Left renal cortex interstitium (tissue), 4 donors: ENCODE measurements at regions not wholly inside any gene's neighbourhood (a gene's known extent, or its start where the extent isn't known, plus 50 kb on each side); places are given as distances from the start of the nearest gene placed in this dataset.

Experiments
- DNase-seq, 4 donors: peaks; one replicate each; pipeline ENCODE4 v3.0.0-alpha.2; 2013; ENCODE audit warnings: low read depth in 4 of 4, low spot score in 2 of 4, missing footprints in 1 of 4

GRCh38 chr14:38777401-38777800, 325.6 kb downstream of the SEC23A start:
- DNase-seq = no peak

- DNase-seq = no peak
These were observed 327.0 kb downstream of the SEC23A start for GRCh38 chr14:38775986-38776385.

- DNase-seq = no peak
These were observed 328.9 kb downstream of the SEC23A start for GRCh38 chr14:38774162-38774561.

GRCh38 chr14:38770251-38770650, 332.8 kb downstream of the SEC23A start:
- DNase-seq = no peak

GRCh38 chr14:38762845-38763244, 340.2 kb downstream of the SEC23A start:
- DNase-seq = no peak

GRCh38 chr14:38762426-38762825, 340.6 kb downstream of the SEC23A start:
- no peak for DNase-seq

GRCh38 chr14:38761033-38761432, 342.0 kb downstream of the SEC23A start:
- no peak for DNase-seq

GRCh38 chr14:38758661-38759060, 344.4 kb downstream of the SEC23A start:
- DNase-seq = no peak

- DNase-seq = no peak
These were observed 348.0 kb downstream of the SEC23A start for GRCh38 chr14:38755036-38755435.

- no peak for DNase-seq
These were observed 350.3 kb downstream of the SEC23A start for GRCh38 chr14:38752750-38753149.

GRCh38 chr14:38752341-38752740, 350.7 kb downstream of the SEC23A start:
- DNase-seq = no peak

GRCh38 chr14:38751459-38751858, 351.6 kb downstream of the SEC23A start:
- DNase-seq = no peak

- DNase-seq = no peak
These were observed 353.1 kb downstream of the SEC23A start for GRCh38 chr14:38749936-38750335.

- no peak for DNase-seq
These were observed 357.2 kb downstream of the SEC23A start for GRCh38 chr14:38745861-38746260.

- no peak for DNase-seq
These were observed 359.0 kb downstream of the SEC23A start for GRCh38 chr14:38743966-38744584.

- DNase-seq = no peak
These were observed 365.2 kb downstream of the SEC23A start for GRCh38 chr14:38737686-38738407.

- DNase-seq = no peak
These were observed 368.0 kb downstream of the SEC23A start for GRCh38 chr14:38735005-38735404.

- no peak for DNase-seq
These were observed 371.1 kb downstream of the SEC23A start for GRCh38 chr14:38731962-38732361.

- DNase-seq = no peak
These were observed 372.6 kb downstream of the SEC23A start for GRCh38 chr14:38730420-38730819.

- no peak for DNase-seq
These were observed 375.3 kb downstream of the SEC23A start for GRCh38 chr14:38727731-38728130.

- no peak for DNase-seq
These were observed 378.4 kb downstream of the SEC23A start for GRCh38 chr14:38724621-38725020.

GRCh38 chr14:38723959-38724358, 379.1 kb downstream of the SEC23A start:
- no peak for DNase-seq
